ENCODE measurements at regions not wholly inside any gene's neighbourhood (a gene's known extent, or its start where the extent isn't known, plus 50 kb on each side); places are given as distances from the start of the nearest gene placed in this dataset.

DNA sequence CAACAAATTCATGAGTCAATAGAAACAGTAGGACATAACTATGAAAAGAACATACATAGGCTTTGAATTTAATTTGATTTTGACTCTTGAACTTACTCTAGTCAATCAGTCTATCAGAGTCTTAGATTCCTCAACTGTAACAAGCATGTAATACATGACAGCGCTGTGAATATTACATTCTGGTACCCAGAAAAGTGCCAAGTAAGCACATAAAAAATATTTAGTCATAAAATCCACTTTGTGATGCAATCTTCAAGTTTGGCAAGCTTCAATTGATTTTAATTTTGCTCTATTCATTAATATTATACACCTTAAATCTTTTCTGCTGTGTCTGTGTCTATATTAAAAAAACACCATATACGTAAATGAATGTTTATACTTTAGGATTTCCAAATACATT lies 483.3 kb downstream of the PRR32 start:
- H3K4ac ChIP-seq (replicated peaks; ENCODE audit: insufficient read length, low read depth, low read length): no peak overlapping the region
- H3K56ac ChIP-seq (replicated peaks; ENCODE audit: insufficient read length, low read depth, low read length): no peak overlapping the region
- no peak for FAIRE-seq
- no peaks in the 10 kb centered on the region for H3K79me2 ChIP-seq (ENCODE audit: control insufficient read depth in 1 of 2, insufficient read depth in 2 of 2, low read length in 2 of 2)
- ChIA-PET POLR2A (ENCODE audit: partially characterized antibody) (no interaction called here), CTCF (ENCODE audit: partially characterized antibody) (no interaction called here)
- H4K5ac ChIP-seq (ENCODE audit: insufficient read length, low read depth, low read length): no peak overlapping the region
- WGBS, 2 experiments (ENCODE audit: extremely low coverage in 1 of 2, insufficient coverage in 1 of 2, insufficient read length in 1 of 2, insufficient replicate concordance in 2 of 2, low coverage in 1 of 2, low lambda C conversion rate in 2 of 2, missing lambda C conversion rate in 1 of 2): 100% methylated on average over 2 of the region's 2 CpGs; no CpG with 5 or more reads in 1 of the 2 experiments
- H3K27me3 ChIP-seq (replicated peaks in 1 of 4; ENCODE audit: control insufficient read depth in 3 of 4, extremely low read depth in 1 of 4, insufficient read depth in 3 of 4, low read length in 3 of 4): no peaks in the 10 kb centered on the region
- H4K91ac ChIP-seq (replicated peaks; ENCODE audit: insufficient read length, low read length): no peak overlapping the region
- H3K18ac ChIP-seq (ENCODE audit: extremely low read depth, low read length): no peak overlapping the region
- no peak overlapping the region for H4K8ac ChIP-seq (ENCODE audit: extremely low read depth, insufficient read depth, low read length)
- no peak overlapping the region for H3K9ac ChIP-seq (replicated peaks in 1 of 4; ENCODE audit: extremely low read depth in 1 of 4, low read depth in 3 of 4, low read length in 3 of 4)
- no peaks in the 10 kb centered on the region for H3K9me3 ChIP-seq (ENCODE audit: insufficient read depth in 2 of 2, low read depth in 1 of 2, low read length in 1 of 2)
- no peak overlapping the region for H2BK20ac ChIP-seq (ENCODE audit: low read length)
- no peak overlapping the region for H2BK12ac ChIP-seq (ENCODE audit: low read depth, low read length)
- H2BK5ac ChIP-seq (ENCODE audit: low read depth, low read length): no peak overlapping the region
- H3K36me3 ChIP-seq (ENCODE audit: control insufficient read depth in 2 of 4, insufficient read depth in 4 of 4, low read length in 3 of 4): no peaks in the 10 kb centered on the region
- H3K4me3 ChIP-seq (ENCODE audit: extremely low read depth in 1 of 4, insufficient read depth in 2 of 4, low read depth in 3 of 4, low read length in 4 of 4): no peak overlapping the region
- TF ChIP-seq CEBPB (IDR thresholded peaks at IDR 0.05; ENCODE audit: low read depth, low read length): no peak
- no peak for TF ChIP-seq POLR2A (IDR thresholded peaks at IDR 0.05; ENCODE audit: control extremely low read depth in 1 of 2, low read depth in 2 of 2, low read length in 2 of 2)
- TF ChIP-seq FOSL1 (IDR thresholded peaks at IDR 0.05; ENCODE audit: insufficient read depth, low read depth, low read length): no peak
- no peak for TF ChIP-seq HDAC2 (IDR thresholded peaks at IDR 0.05; ENCODE audit: borderline replicate concordance in 1 of 2, low read depth in 2 of 2, low read length in 2 of 2)
- TF ChIP-seq SUZ12 (IDR thresholded peaks at IDR 0.05; ENCODE audit: low read length): no peak
- TF ChIP-seq RBBP5 (IDR thresholded peaks at IDR 0.05; ENCODE audit: borderline replicate concordance, low read depth, low read length): no peak
- no peak for TF ChIP-seq SP2 (IDR thresholded peaks at IDR 0.05; ENCODE audit: low read length)
- no peak for DNase-seq (ENCODE audit: low read depth in 1 of 2, low spot score in 2 of 2)
- H2AK5ac ChIP-seq (ENCODE audit: low read depth, low read length): no peak overlapping the region
- no peaks in the 10 kb centered on the region for H3K79me1 ChIP-seq (ENCODE audit: low read depth, low read length)
- no peaks in the 10 kb centered on the region for H3K4me1 ChIP-seq (replicated peaks in 1 of 4; ENCODE audit: control insufficient read depth in 3 of 4, insufficient read depth in 4 of 4, low read length in 3 of 4)
- no peak overlapping the region for H3K23ac ChIP-seq (ENCODE audit: insufficient read length)
- no peak overlapping the region for H3K27ac ChIP-seq (ENCODE audit: low read depth, low read length)
- H3K14ac ChIP-seq (ENCODE audit: insufficient read length): no peak overlapping the region
- H2BK120ac ChIP-seq (replicated peaks; ENCODE audit: low read depth, low read length): no peak overlapping the region
- H4K20me1 ChIP-seq (replicated peaks in 1 of 2; ENCODE audit: control insufficient read depth in 1 of 2, insufficient read depth in 2 of 2, low read length in 2 of 2): no peaks in the 10 kb centered on the region
- no peak overlapping the region for H2BK15ac ChIP-seq (ENCODE audit: low read length)
- no peak overlapping the region for H2AFZ ChIP-seq (ENCODE audit: low read length)
- no peaks in the 10 kb centered on the region for H3K23me2 ChIP-seq (ENCODE audit: low read depth, low read length)
- H3K4me2 ChIP-seq (ENCODE audit: insufficient read depth in 1 of 2, low read depth in 2 of 2, low read length in 2 of 2): no peak overlapping the region

Measured in H1 (cell line).